Coronary artery (tissue), 2 donors: ENCODE measurements at regions not wholly inside any gene's neighbourhood (a gene's known extent, or its start where the extent isn't known, plus 50 kb on each side); places are given as distances from the start of the nearest gene placed in this dataset.

Experiments used
- DNase-seq: peaks from one replicate; pipeline ENCODE4 v3.0.0-alpha.2; 2017; ENCODE audit warnings: low spot score
- H3K27ac ChIP-seq, 2 donors: fragments of 200-600 bp; sonication (generic); one replicate each; pipeline ENCODE4 v1.5.1; 2016 to 2019
- H3K4me3 ChIP-seq: fragments of 200-600 bp; sonication (generic); 2 replicates; pipeline ENCODE4 v1.5.1; 2016; ENCODE audit warnings: mild to moderate bottlenecking, moderate library complexity
- TF ChIP-seq, protein P1 (sequence below): fragments of 200-600 bp; sonication (generic); IDR thresholded peaks from one replicate; pipeline ENCODE4 v1.5.1; 2019; ENCODE audit warnings: antibody characterized with exemption

DNA sequence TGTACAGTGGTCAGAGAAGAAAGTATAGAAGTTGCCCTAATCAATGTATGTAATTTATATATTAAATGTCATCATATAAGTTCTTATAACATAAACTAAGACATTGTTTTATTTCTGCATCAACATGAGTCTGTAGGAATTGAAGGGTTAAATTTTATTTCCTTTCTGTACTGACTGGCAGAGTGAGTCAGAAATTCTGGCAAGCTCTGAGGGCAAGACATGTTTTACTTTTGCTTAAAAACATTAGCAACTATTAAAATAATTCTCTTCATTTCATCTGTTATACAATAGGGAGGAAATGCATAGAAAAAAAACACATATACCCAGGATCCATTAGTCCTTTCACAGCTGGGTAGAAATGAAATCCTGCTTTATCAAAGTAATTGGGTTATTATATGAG is 171.4 kb upstream of the ALCAM start:
- Histone ChIP-seq H3K4me3 (no peak overlapping the region), H3K27ac (no peak overlapping the region)
- TF ChIP-seq, protein P1, sequence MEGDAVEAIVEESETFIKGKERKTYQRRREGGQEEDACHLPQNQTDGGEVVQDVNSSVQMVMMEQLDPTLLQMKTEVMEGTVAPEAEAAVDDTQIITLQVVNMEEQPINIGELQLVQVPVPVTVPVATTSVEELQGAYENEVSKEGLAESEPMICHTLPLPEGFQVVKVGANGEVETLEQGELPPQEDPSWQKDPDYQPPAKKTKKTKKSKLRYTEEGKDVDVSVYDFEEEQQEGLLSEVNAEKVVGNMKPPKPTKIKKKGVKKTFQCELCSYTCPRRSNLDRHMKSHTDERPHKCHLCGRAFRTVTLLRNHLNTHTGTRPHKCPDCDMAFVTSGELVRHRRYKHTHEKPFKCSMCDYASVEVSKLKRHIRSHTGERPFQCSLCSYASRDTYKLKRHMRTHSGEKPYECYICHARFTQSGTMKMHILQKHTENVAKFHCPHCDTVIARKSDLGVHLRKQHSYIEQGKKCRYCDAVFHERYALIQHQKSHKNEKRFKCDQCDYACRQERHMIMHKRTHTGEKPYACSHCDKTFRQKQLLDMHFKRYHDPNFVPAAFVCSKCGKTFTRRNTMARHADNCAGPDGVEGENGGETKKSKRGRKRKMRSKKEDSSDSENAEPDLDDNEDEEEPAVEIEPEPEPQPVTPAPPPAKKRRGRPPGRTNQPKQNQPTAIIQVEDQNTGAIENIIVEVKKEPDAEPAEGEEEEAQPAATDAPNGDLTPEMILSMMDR, result no peak
- DNase-seq, result no peak

DNA sequence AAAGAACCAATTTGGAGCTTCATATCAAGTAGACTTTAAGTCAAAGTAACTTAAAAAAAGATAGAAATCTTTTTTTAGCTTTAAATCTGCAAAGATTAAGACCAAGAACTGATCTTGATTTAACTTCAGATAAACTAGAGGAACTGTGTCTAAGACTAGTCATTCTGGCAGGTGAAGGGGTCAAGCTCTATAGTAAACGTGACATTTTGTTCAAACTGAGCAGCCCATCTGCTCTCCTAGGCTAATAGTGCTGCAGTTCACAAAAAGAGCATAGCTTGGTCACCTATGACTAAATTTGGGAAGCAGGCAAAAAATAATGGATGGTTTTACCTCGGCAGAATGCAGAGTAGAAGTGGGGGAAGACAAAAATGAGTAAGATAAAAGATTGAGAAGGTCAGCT is 168.8 kb upstream of the ALCAM start:
- H3K4me3 ChIP-seq, result no peak overlapping the region
- TF ChIP-seq, protein P1, result no peak
- DNase-seq, result no peak
- no peak overlapping the region for H3K27ac ChIP-seq

DNA sequence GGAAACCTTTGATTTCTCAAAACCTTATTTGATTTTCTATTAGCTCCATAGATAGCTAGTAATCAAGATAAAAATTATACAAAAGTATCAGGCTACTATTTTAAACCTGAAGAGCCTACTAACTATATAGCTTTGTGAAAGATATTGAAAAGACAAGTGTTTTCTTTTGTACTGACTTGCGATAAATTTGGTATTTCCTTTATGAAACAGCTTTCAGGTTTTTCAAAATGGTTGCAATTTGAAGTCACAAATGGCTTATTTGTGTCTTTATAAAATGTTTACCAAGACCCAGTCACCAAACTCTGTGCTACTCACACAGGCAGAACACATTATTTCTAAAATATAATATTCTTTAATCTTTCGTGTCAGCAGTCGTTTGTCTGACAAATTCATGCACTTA is 167.5 kb upstream of the ALCAM start:
- no peak for DNase-seq
- H3K27ac ChIP-seq, result no peak overlapping the region

DNA sequence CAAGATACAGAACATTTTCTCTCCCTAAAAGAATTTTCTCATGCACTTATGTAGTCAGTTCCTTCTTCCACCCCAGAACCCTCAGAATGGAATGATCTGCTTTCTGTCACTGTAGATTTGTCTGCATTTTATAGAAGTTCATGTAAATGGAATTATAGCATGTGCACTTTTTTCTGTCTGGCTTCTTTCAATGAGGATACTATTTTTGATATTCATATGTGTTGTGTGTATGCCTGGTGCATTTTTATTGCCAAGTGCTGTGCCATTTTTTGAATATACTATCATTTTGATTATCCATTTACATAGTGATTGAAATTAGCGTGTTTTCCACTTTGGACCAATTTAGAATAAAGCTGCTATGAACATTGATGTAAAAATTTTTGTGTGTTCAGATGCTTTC is 156.6 kb upstream of the ALCAM start:
- no peak overlapping the region for H3K4me3 ChIP-seq
- no peak overlapping the region for H3K27ac ChIP-seq
- TF ChIP-seq, protein P1, result no peak
- DNase-seq, result no peak

More for the DNA sequence above, 167.5 kb upstream of the ALCAM start:
- H3K4me3 ChIP-seq, result no peak overlapping the region
- TF ChIP-seq, protein P1, result no peak

DNA sequence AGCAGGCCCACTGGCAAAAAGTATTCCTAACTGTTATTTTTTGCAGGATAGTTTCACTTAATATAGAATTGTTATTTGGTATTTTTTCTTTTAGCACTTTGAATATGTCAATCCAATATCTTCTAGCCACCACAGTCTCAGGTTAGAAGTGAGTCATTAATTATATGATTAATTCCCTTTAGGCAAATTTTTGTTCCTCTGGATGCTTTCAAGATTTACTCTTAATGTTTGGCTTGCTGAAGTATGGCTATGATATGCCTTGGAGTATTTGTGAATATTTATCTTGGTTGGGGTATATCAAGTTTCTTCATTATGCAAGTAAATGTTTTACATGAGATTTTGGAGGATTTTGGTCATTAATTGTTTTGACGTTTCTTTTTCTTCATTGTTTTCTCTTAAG is 152.1 kb upstream of the ALCAM start:
- H3K27ac ChIP-seq, result no peak overlapping the region
- DNase-seq, result no peak
- TF ChIP-seq, protein P1, result no peak
- H3K4me3 ChIP-seq, result no peak overlapping the region

DNA sequence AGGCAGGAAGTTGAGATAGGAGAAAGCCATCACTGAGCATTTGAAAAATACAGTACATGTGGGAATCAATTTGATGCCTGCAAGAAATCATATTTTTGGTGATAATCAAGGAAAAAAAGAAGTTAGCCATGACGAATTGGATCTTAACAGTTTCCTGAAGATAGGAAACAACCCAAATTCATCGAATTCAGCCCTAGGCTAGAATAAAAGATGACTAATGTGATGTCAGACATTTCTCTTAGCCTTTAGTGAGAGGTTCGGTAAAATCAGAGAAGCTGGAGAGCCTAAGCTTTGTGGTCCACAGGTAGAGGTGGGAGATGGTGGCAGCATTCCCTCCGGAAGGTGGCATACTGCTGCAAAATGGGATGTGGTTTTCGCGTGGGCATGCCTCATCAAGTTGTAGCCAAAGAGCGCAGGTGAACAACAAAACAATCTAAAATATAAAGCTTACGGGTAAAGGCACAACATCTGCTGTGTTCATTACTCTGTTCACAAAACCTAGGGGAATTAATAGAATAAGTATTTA is 144.1 kb upstream of the ALCAM start:
- Histone ChIP-seq H3K27ac (no peak overlapping the region), H3K4me3 (no peak overlapping the region)
- TF ChIP-seq, protein P1, result no peak
- no peak for DNase-seq

DNA sequence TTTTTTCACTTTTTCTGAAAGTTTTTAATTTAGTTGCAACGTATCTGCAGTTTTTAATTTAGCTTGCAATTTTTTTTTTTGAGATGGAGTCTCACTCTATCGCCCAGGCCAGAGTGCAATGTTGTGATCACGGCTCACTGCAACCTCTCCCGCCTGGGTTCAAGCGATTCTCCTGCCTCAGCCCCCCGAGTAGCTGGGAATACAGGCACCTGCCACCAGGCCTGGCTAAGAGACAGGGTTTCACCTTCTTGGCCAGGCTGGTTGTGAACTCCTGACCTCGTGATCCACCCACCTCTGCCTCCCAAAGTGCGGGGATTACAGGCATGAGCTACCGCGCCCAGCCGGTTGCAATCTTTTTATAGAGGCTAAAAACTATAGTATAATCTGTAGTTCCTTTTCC is 142.9 kb upstream of the ALCAM start:
- DNase-seq, result no peak
- H3K27ac ChIP-seq, result no peak overlapping the region
- TF ChIP-seq, protein P1, result no peak
- H3K4me3 ChIP-seq, result no peak overlapping the region
